Calu3 (cell line): ENCODE measurements at regions not wholly inside any gene's neighbourhood (a gene's known extent, or its start where the extent isn't known, plus 50 kb on each side); places are given as distances from the start of the nearest gene placed in this dataset.

Experiments used
- BruUV-seq: library from RNA; stranded (reverse); fragments of 400-500 nt; replicated peaks from 2 replicates; lab custom pipeline; 2021; lab: Mats Ljungman, UMichigan
- CTCF ChIA-PET: fragments of 300-600 bp; sonication (Branson Sonifier 250); formaldehyde crosslinking; loops from one replicate; lab custom pipeline; 2022; ENCODE audit warnings: antibody characterized with exemption; lab: Charles Lee
- DNase-seq: peaks from one replicate; pipeline ENCODE4 v3.0.0; 2022
- H3K27ac Mint-ChIP-seq: one replicate; pipeline ENCODE4 v1.8.0; 2022; ENCODE audit warnings: mixed read lengths; ENCODE audit not compliant: unreplicated experiment
- H3K27me3 Mint-ChIP-seq: one replicate; pipeline ENCODE4 v1.8.0; 2022; ENCODE audit warnings: mixed read lengths; ENCODE audit not compliant: unreplicated experiment
- H3K36me3 Mint-ChIP-seq: one replicate; pipeline ENCODE4 v1.8.0; 2022; ENCODE audit warnings: mild to moderate bottlenecking, moderate library complexity, mixed read lengths; ENCODE audit not compliant: insufficient read depth, unreplicated experiment
- H3K4me1 Mint-ChIP-seq: one replicate; pipeline ENCODE4 v1.8.0; 2022; ENCODE audit warnings: mild to moderate bottlenecking, low read depth, mixed read lengths; ENCODE audit not compliant: unreplicated experiment
- H3K4me3 Mint-ChIP-seq: one replicate; pipeline ENCODE4 v1.8.0; 2022; ENCODE audit warnings: mild to moderate bottlenecking, low read depth, moderate library complexity, mixed read lengths; ENCODE audit not compliant: unreplicated experiment
- H3K9me3 Mint-ChIP-seq: one replicate; pipeline ENCODE4 v1.8.0; 2022; ENCODE audit warnings: low read depth, mixed read lengths; ENCODE audit not compliant: unreplicated experiment
- intact Hi-C: fragments of 100-400 bp; cut with micrococcal nuclease; formaldehyde crosslinking; loops from one replicate; pipeline ENCODE4 v1.10.0; 2022; ENCODE audit not compliant: unreplicated experiment
- TF ChIP-seq, protein P1 (sequence below): fragments of 200-600 bp; IDR thresholded peaks from one replicate; pipeline ENCODE4 v1.8.0; 2022; ENCODE audit warnings: antibody characterized with exemption; ENCODE audit not compliant: unreplicated experiment

DNA sequence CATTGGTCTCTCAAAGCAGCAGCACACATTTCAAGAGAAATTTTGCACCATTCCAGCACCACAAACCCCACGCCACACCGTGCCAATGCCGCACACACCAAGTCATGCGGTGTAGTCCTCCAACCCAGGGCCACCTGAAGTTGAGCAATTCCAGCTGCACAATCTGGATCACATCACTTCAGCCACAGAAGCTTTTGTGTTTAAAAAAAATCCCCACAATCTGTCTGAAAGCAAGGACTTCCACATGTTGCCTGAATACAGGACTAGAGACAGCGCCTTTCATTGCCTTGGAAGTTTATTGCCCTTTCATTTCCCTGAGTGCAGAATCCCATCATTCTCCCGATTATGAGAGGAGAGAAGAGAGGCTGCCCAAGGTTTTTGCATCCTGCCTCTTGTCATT lies 175.6 kb upstream of the BCL6 start:
- no peak for DNase-seq
- Mint-ChIP-seq H3K4me3 (no peak overlapping the region), H3K9me3 (peaks cover 3% of the 10 kb centered on the region), H3K27me3 (no peaks in the 10 kb centered on the region), H3K4me1 (peaks cover 8% of the 10 kb centered on the region), H3K36me3 (no peaks in the 10 kb centered on the region), H3K27ac (no peak overlapping the region)
- TF ChIP-seq, protein P1, sequence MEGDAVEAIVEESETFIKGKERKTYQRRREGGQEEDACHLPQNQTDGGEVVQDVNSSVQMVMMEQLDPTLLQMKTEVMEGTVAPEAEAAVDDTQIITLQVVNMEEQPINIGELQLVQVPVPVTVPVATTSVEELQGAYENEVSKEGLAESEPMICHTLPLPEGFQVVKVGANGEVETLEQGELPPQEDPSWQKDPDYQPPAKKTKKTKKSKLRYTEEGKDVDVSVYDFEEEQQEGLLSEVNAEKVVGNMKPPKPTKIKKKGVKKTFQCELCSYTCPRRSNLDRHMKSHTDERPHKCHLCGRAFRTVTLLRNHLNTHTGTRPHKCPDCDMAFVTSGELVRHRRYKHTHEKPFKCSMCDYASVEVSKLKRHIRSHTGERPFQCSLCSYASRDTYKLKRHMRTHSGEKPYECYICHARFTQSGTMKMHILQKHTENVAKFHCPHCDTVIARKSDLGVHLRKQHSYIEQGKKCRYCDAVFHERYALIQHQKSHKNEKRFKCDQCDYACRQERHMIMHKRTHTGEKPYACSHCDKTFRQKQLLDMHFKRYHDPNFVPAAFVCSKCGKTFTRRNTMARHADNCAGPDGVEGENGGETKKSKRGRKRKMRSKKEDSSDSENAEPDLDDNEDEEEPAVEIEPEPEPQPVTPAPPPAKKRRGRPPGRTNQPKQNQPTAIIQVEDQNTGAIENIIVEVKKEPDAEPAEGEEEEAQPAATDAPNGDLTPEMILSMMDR = no peak
- no TSS peak for BruUV-seq
- intact Hi-C loops = no loop called here
- CTCF ChIA-PET = no interaction called here

DNA sequence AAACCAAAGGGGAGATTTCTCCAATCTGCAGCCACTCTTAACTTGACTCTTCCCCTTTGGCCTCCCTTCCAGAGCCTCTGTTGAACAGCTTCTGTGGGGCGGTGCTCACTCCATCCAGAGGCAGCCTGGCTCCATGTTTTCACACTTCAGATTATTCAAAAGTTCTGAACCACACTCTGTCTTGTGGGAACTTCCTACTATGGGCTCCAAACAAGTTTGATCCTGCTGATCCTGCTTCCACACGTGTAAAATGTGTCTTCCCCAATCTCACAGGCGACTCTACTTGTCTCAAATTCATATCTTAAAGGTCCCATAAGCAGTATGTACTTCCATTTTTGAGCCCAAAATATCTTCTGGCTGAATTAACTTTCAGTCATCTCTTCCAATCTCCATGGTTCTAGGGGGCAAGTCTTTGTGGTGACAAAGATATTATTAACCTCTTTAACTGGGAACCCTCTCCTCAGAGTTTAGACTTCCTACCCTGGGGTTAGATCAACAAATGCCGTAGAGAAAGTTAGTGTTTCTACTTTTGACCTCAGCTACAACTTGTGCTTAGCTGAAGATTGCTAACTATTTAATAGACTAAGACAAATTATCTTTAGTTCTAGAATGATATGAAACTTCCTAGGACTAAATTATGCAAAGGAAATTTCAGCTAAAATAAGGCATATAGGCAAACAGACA lies 176.3 kb upstream of the BCL6 start:
- no peak for DNase-seq
- TF ChIP-seq, protein P1 = no peak
- CTCF ChIA-PET = no interaction called here
- Mint-ChIP-seq H3K36me3 (no peaks in the 10 kb centered on the region), H3K4me3 (no peak overlapping the region), H3K27me3 (no peaks in the 10 kb centered on the region), H3K9me3 (peaks cover 3% of the 10 kb centered on the region), H3K4me1 (peaks cover 8% of the 10 kb centered on the region), H3K27ac (no peak overlapping the region)
- intact Hi-C loops = no loop called here
- no TSS peak for BruUV-seq

DNA sequence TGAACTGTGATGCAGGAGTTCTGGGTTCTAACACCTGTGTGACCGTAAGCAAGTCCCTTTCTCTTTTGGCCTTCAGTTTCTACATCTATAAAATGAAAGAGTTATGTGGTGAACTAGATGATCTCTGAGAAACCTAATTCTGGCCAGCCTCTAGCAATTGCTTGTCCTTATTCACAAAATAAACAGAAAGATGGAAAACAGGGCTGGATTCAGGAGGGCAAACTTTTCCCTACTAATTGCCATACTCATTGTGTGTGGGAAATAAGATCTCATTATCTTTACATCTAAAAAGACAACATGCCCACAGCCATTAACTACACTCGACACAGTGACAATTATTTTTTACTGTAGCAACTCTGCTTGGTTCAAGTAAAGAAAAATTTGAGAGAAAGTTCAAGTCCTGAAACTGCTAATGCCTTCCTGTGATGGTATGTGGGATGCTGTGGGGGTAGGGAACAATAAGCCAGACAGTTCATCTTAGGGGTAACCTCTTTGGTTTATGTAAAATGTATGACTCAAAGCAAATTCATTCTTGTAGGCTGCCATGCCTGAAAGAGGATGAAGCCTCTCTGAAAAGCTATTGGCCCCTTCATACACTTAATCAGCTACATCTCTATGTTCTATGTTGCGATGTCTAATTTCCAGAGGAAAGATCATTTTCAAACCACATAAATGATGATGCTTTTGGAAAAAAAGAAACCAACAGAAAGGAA lies 177.6 kb upstream of the BCL6 start:
- TF ChIP-seq, protein P1 = no peak
- peaks cover 3% of the 10 kb centered on the region for H3K9me3 Mint-ChIP-seq
- DNase-seq = no peak
- H3K36me3 Mint-ChIP-seq = no peaks in the 10 kb centered on the region
- H3K27me3 Mint-ChIP-seq = no peaks in the 10 kb centered on the region
- no peak overlapping the region for H3K4me3 Mint-ChIP-seq
- H3K27ac Mint-ChIP-seq = no peak overlapping the region
- H3K4me1 Mint-ChIP-seq = peaks cover 8% of the 10 kb centered on the region
- CTCF ChIA-PET = no interaction called here
- intact Hi-C loops = no loop called here
- no TSS peak for BruUV-seq

DNA sequence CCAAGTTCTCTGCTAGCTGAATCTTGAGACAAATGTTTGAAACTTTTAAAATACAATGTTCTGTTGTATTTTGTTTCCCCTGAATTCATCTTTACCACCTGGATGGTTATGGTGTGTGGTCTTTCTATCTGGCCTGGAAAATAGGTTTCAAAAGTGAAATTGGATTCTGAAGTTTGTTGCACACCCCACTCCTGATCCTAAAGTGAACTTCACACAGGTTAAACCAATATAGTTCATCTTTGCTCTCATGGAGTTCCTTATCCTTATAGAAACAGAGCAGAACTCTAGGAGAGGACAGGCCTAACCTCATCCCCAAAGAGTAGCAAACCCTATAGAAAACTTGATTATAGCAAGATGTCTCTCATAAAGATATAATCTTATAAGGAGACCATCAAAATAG lies 179.4 kb upstream of the BCL6 start:
- TF ChIP-seq, protein P1 = no peak

More for the DNA sequence above, 179.4 kb upstream of the BCL6 start:
- Mint-ChIP-seq H3K27ac (no peak overlapping the region), H3K4me3 (no peak overlapping the region), H3K4me1 (peaks cover 8% of the 10 kb centered on the region), H3K27me3 (no peaks in the 10 kb centered on the region), H3K36me3 (no peaks in the 10 kb centered on the region), H3K9me3 (peaks cover 3% of the 10 kb centered on the region)
- BruUV-seq = no TSS peak
- no peak for DNase-seq
- intact Hi-C loops = no loop called here
- CTCF ChIA-PET = no interaction called here
